H9 (cell line): ENCODE measurements at regions not wholly inside any gene's neighbourhood (a gene's known extent, or its start where the extent isn't known, plus 50 kb on each side); places are given as distances from the start of the nearest gene placed in this dataset.

Source experiments
- DNase-seq: peaks from one replicate; pipeline ENCODE4 v3.0.0-alpha.2; 2017
- H2AFZ ChIP-seq: one replicate; pipeline ENCODE4 v1.6.1; 2013; ENCODE audit warnings: mild to moderate bottlenecking, low read length, control low read depth, moderate library complexity
- H2AK5ac ChIP-seq: 2 replicates; pipeline ENCODE4 v1.6.1; 2013; ENCODE audit warnings: low read length, control low read depth, mixed read lengths; ENCODE audit not compliant: insufficient read length
- H2BK120ac ChIP-seq: one replicate; pipeline ENCODE4 v1.6.1; 2013; ENCODE audit warnings: low read depth, mild to moderate bottlenecking, low read length, control low read depth, inconsistent platforms; ENCODE audit not compliant: poor library complexity, severe bottlenecking
- H2BK12ac ChIP-seq: 2 replicates; pipeline ENCODE4 v1.6.1; 2013; ENCODE audit warnings: low read length, control low read depth, mixed read lengths, low read depth; ENCODE audit not compliant: insufficient read length
- H2BK15ac ChIP-seq: 2 replicates; pipeline ENCODE4 v1.6.1; 2013; ENCODE audit warnings: low read depth, low read length, control low read depth
- H2BK20ac ChIP-seq: one replicate; pipeline ENCODE4 v1.6.1; 2013; ENCODE audit warnings: low read depth, mild to moderate bottlenecking, low read length, control low read depth, inconsistent platforms; ENCODE audit not compliant: poor library complexity, severe bottlenecking
- H2BK5ac ChIP-seq: 2 replicates; pipeline ENCODE4 v1.6.1; 2013; ENCODE audit warnings: low read length, control low read depth, mixed read lengths; ENCODE audit not compliant: insufficient read length
- H3K14ac ChIP-seq: 2 replicates; pipeline ENCODE4 v1.6.1; 2013; ENCODE audit warnings: low read length, control low read depth; ENCODE audit not compliant: insufficient read depth
- H3K18ac ChIP-seq: 2 replicates; pipeline ENCODE4 v1.6.1; 2013; ENCODE audit warnings: low read depth, mild to moderate bottlenecking, mixed read lengths, low read length, control low read depth; ENCODE audit not compliant: insufficient read length
- H3K23ac ChIP-seq: 2 replicates; pipeline ENCODE4 v1.6.1; 2013; ENCODE audit warnings: low read length, control low read depth, mixed read lengths, low read depth; ENCODE audit not compliant: insufficient read length
- H3K23me2 ChIP-seq: 2 replicates; pipeline ENCODE4 v1.6.1; 2013; ENCODE audit warnings: low read depth, mild to moderate bottlenecking, mixed read lengths, low read length, control low read depth; ENCODE audit not compliant: insufficient read length, poor library complexity, severe bottlenecking
- H3K27ac ChIP-seq: 2 replicates; pipeline ENCODE4 v1.5.1; 2013; ENCODE audit warnings: low read length, control low read depth, mixed read lengths, low read depth; ENCODE audit not compliant: insufficient read length
- H3K27me3 ChIP-seq: 2 replicates; pipeline ENCODE4 v1.6.1; 2013; ENCODE audit warnings: low read length, control low read depth, inconsistent platforms; ENCODE audit not compliant: insufficient read depth
- H3K4ac ChIP-seq: 2 replicates; pipeline ENCODE4 v1.6.1; 2013; ENCODE audit warnings: low read depth, mild to moderate bottlenecking, control low read depth, inconsistent platforms, low read length, moderate library complexity
- H3K4me1 ChIP-seq: 2 replicates; pipeline ENCODE4 v1.6.1; 2013; ENCODE audit warnings: low read length, control low read depth, inconsistent platforms; ENCODE audit not compliant: insufficient read depth
- H3K4me2 ChIP-seq: 2 replicates; pipeline ENCODE4 v1.6.1; 2013; ENCODE audit warnings: low read length, control low read depth, mixed read lengths; ENCODE audit not compliant: insufficient read length, insufficient read depth
- H3K56ac ChIP-seq: 2 replicates; pipeline ENCODE4 v1.6.1; 2013; ENCODE audit warnings: low read depth, mild to moderate bottlenecking, mixed read lengths, low read length, control low read depth; ENCODE audit not compliant: insufficient read length
- H3K79me1 ChIP-seq: 2 replicates; pipeline ENCODE4 v1.6.1; 2013; ENCODE audit warnings: low read depth, mild to moderate bottlenecking, moderate library complexity, low read length, control low read depth, inconsistent platforms; ENCODE audit not compliant: insufficient read depth, poor library complexity, severe bottlenecking
- H3K79me2 ChIP-seq: 2 replicates; pipeline ENCODE4 v1.6.1; 2013; ENCODE audit warnings: low read length, control low read depth, inconsistent platforms; ENCODE audit not compliant: insufficient read depth
- H3K9ac ChIP-seq: 2 replicates; pipeline ENCODE4 v1.6.1; 2013; ENCODE audit warnings: low read length, control low read depth, mixed read lengths; ENCODE audit not compliant: insufficient read length; ENCODE audit errors: extremely low read depth
- H3K9me3 ChIP-seq: one replicate; pipeline ENCODE4 v1.6.1; 2013; ENCODE audit warnings: low read depth, low read length, inconsistent platforms; ENCODE audit not compliant: control insufficient read depth
- H3T11ph ChIP-seq: one replicate; pipeline ENCODE4 v1.6.1; 2013; ENCODE audit warnings: mild to moderate bottlenecking, low read length, control low read depth, inconsistent platforms
- H4K20me1 ChIP-seq: one replicate; pipeline ENCODE4 v1.6.1; 2013; ENCODE audit not compliant: control insufficient read depth, insufficient read length, insufficient read depth
- H4K5ac ChIP-seq: 2 replicates; pipeline ENCODE4 v1.6.1; 2013; ENCODE audit warnings: low read depth, mild to moderate bottlenecking, mixed read lengths, low read length, control low read depth; ENCODE audit not compliant: insufficient read length
- H4K8ac ChIP-seq: replicated peaks from 2 replicates; pipeline ENCODE4 v1.6.1; 2013; ENCODE audit warnings: low read length, control low read depth, mixed read lengths, low read depth; ENCODE audit not compliant: insufficient read length
- H4K91ac ChIP-seq: 2 replicates; pipeline ENCODE4 v1.6.1; 2013; ENCODE audit warnings: low read depth, mild to moderate bottlenecking, moderate library complexity, mixed read lengths, low read length, control low read depth; ENCODE audit not compliant: insufficient read length
- H3K27ac Mint-ChIP-seq, 3 experiments: 2 replicates in 2 of 3; 3 replicates in 1 of 3; pipeline ENCODE4 v1.8.0; 2020 to 2021; ENCODE audit warnings: mixed read lengths in 3 of 3, mild to moderate bottlenecking in 1 of 3, moderate library complexity in 1 of 3
- H3K27me3 Mint-ChIP-seq: 2 replicates; pipeline ENCODE4 v1.8.0; 2021; ENCODE audit warnings: low read depth, mild to moderate bottlenecking, moderate library complexity, mixed read lengths
- H3K36me3 Mint-ChIP-seq, 3 experiments: 2 replicates in 2 of 3; 3 replicates in 1 of 3; pipeline ENCODE4 v1.8.0; 2020 to 2021; ENCODE audit warnings: low read depth in 3 of 3, mixed read lengths in 3 of 3; ENCODE audit not compliant: insufficient read depth in 1 of 3
- H3K4me1 Mint-ChIP-seq, 2 experiments: 2 replicates each; pipeline ENCODE4 v1.8.0; 2020; ENCODE audit warnings: mixed read lengths in 2 of 2
- H3K4me3 Mint-ChIP-seq, 2 experiments: 2 replicates in 1 of 2; 3 replicates in 1 of 2; pipeline ENCODE4 v1.8.0; 2020 to 2021; ENCODE audit warnings: mild to moderate bottlenecking in 2 of 2, mixed read lengths in 2 of 2, moderate library complexity in 1 of 2
- H3K9me3 Mint-ChIP-seq, 2 experiments: 2 replicates in 1 of 2; 3 replicates in 1 of 2; pipeline ENCODE4 v1.8.0; 2020; ENCODE audit warnings: mild to moderate bottlenecking in 2 of 2, mixed read lengths in 2 of 2, moderate library complexity in 1 of 2
- CTCF ChIP-seq: fragments of 200-600 bp; sonication (generic); conservative IDR thresholded peaks from 3 replicates; pipeline ENCODE4 v1.8.0; 2021; ENCODE audit warnings: antibody characterized with exemption, mild to moderate bottlenecking
- WGBS: extraction: QIAGEN DNeasy Blood & Tissue Kit; methylation state at CpG from one replicate; pipeline ENCODE4 v1.1.7; 2013; ENCODE audit warnings: missing lambda C conversion rate, low lambda C conversion rate, mixed read lengths; ENCODE audit not compliant: insufficient read length; ENCODE audit errors: extremely low coverage; 5-methylcytosine and 5-hydroxymethylcytosine counted together

DNA sequence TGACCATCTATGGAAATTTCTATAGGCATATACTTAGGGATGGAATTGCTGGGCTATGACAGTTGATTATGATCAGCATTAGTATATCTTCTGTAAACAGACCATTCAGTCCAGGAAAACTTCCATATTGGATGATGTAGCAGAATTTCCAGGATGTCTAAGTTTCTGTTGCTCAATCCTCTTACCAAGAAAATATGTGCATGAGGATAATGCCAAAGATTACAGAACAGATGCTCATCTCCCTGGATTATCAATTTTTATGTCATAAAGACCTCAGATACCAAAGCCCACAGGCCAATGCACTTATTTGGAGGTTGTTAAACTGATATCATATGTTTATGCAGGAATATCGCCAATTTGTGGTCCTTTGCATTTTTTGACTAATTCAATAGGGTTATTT is 354.4 kb upstream of the FLRT2 start:
- H3K23me2 ChIP-seq: no peaks in the 10 kb centered on the region
- no peaks in the 10 kb centered on the region for H3K27me3 ChIP-seq
- no peaks in the 10 kb centered on the region for H3K79me1 ChIP-seq
- no peaks in the 10 kb centered on the region for H3K79me2 ChIP-seq
- Mint-ChIP-seq H3K27me3 (peaks cover 8% of the 10 kb centered on the region), H3K4me1 (peaks cover 31 to 42% of the 10 kb centered on the region in 2 experiments), H3K27ac (no peak overlapping the region), H3K9me3 (peaks cover 8 to 10% of the 10 kb centered on the region in 2 experiments), H3K4me3 (no peak overlapping the region), H3K36me3 (peaks cover 6 to 13% (median 6%) of the 10 kb centered on the region in 3 experiments; a peak in 5 of 7 replicates)
- no peak overlapping the region for H3K23ac ChIP-seq
- H3K4me1 ChIP-seq: peaks cover 5% of the 10 kb centered on the region; the same call in 1 of the 2 replicates
- no peak overlapping the region for H3K56ac ChIP-seq
- no peak overlapping the region for H4K91ac ChIP-seq
- no peak overlapping the region for H2BK12ac ChIP-seq
- no peak overlapping the region for H3K4ac ChIP-seq
- no peak overlapping the region for H4K8ac ChIP-seq
- H2BK120ac ChIP-seq: no peak overlapping the region
- H3T11ph ChIP-seq: no peak overlapping the region
- H4K20me1 ChIP-seq: no peaks in the 10 kb centered on the region
- WGBS: no CpG with 5 or more reads among the region's 1 CpG
- H3K18ac ChIP-seq: no peak overlapping the region
- H3K9me3 ChIP-seq: no peaks in the 10 kb centered on the region
- no peak for TF ChIP-seq CTCF
- H3K27ac ChIP-seq: no peak overlapping the region
- no peak overlapping the region for H2BK20ac ChIP-seq
- H3K4me2 ChIP-seq: no peak overlapping the region
- H3K9ac ChIP-seq: no peak overlapping the region
- H2AFZ ChIP-seq: no peak overlapping the region
- no peak overlapping the region for H2AK5ac ChIP-seq
- no peak overlapping the region for H2BK5ac ChIP-seq
- H4K5ac ChIP-seq: no peak overlapping the region
- no peak overlapping the region for H3K14ac ChIP-seq
- H2BK15ac ChIP-seq: no peak overlapping the region
- DNase-seq: no peak
